Cardiac muscle cell (in vitro differentiated cells and primary cell): ENCODE measurements at regions not wholly inside any gene's neighbourhood (a gene's known extent, or its start where the extent isn't known, plus 50 kb on each side); places are given as distances from the start of the nearest gene placed in this dataset.

Source experiments
- DNase-seq, 2 donors: peaks; one replicate each; pipeline versions ENCODE4 v3.0.0 to v3.0.0-alpha.2; 2010 to 2017; ENCODE audit warnings: low read depth in 1 of 2, low spot score in 1 of 2
- H3K27ac ChIP-seq: fragments of 200-600 bp; sonication (generic); 2 replicates; pipeline ENCODE4 v1.5.1; 2016
- H3K27me3 ChIP-seq: fragments of 200-600 bp; sonication (generic); 2 replicates; pipeline ENCODE4 v1.6.0; 2016; ENCODE audit warnings: control low read depth
- H3K36me3 ChIP-seq: fragments of 200-600 bp; sonication (generic); 2 replicates; pipeline ENCODE4 v1.5.1; 2016; ENCODE audit warnings: control low read depth
- H3K4me1 ChIP-seq: fragments of 200-600 bp; sonication (generic); 2 replicates; pipeline ENCODE4 v1.8.1; 2017; ENCODE audit warnings: low read depth, mild to moderate bottlenecking, mixed run types
- H3K4me3 ChIP-seq: fragments of 200-600 bp; sonication (generic); 2 replicates; pipeline ENCODE4 v1.5.1; 2016; ENCODE audit warnings: mild to moderate bottlenecking
- H3K9me3 ChIP-seq: fragments of 200-600 bp; sonication (generic); 2 replicates; pipeline ENCODE4 v1.5.1; 2017; ENCODE audit warnings: low read depth, mild to moderate bottlenecking, control low read depth
- TF ChIP-seq, protein P1 (sequence below): IDR thresholded peaks from 2 replicates; pipeline ENCODE4 v1.5.1; 2012; ENCODE audit warnings: low read depth, mild to moderate bottlenecking, low read length

GRCh38 chr6:138576313-138576712 lies 77.0 kb upstream of the NHSL1 start:
- H3K27ac ChIP-seq, result no peak overlapping the region

GRCh38 chr6:138577151-138577915 lies 78.0 kb upstream of the NHSL1 start:
- Histone ChIP-seq H3K36me3 (no peaks in the 10 kb centered on the region), H3K4me3 (no peak overlapping the region)
- DNase-seq, result peak in 1 of 2 donors; percentile 64

More at GRCh38 chr6:138576313-138576712, 77.0 kb upstream of the NHSL1 start:
- H3K4me1 ChIP-seq, result peaks cover 26% of the 10 kb centered on the region
- no peaks in the 10 kb centered on the region for H3K36me3 ChIP-seq
- DNase-seq, result no peak
- no peaks in the 10 kb centered on the region for H3K9me3 ChIP-seq
- TF ChIP-seq, protein P1, sequence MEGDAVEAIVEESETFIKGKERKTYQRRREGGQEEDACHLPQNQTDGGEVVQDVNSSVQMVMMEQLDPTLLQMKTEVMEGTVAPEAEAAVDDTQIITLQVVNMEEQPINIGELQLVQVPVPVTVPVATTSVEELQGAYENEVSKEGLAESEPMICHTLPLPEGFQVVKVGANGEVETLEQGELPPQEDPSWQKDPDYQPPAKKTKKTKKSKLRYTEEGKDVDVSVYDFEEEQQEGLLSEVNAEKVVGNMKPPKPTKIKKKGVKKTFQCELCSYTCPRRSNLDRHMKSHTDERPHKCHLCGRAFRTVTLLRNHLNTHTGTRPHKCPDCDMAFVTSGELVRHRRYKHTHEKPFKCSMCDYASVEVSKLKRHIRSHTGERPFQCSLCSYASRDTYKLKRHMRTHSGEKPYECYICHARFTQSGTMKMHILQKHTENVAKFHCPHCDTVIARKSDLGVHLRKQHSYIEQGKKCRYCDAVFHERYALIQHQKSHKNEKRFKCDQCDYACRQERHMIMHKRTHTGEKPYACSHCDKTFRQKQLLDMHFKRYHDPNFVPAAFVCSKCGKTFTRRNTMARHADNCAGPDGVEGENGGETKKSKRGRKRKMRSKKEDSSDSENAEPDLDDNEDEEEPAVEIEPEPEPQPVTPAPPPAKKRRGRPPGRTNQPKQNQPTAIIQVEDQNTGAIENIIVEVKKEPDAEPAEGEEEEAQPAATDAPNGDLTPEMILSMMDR, result no peak
- H3K4me3 ChIP-seq, result no peak overlapping the region
- no peaks in the 10 kb centered on the region for H3K27me3 ChIP-seq

GRCh38 chr6:138580040-138580439 lies 80.7 kb upstream of the NHSL1 start:
- H3K9me3 ChIP-seq, result no peaks in the 10 kb centered on the region
- no peak overlapping the region for H3K4me3 ChIP-seq
- TF ChIP-seq, protein P1, result no peak
- no peaks in the 10 kb centered on the region for H3K27me3 ChIP-seq
- no peaks in the 10 kb centered on the region for H3K36me3 ChIP-seq
- H3K27ac ChIP-seq, result no peak overlapping the region
- peaks cover 19% of the 10 kb centered on the region for H3K4me1 ChIP-seq
- DNase-seq, result no peak

More at GRCh38 chr6:138577151-138577915, 78.0 kb upstream of the NHSL1 start:
- Histone ChIP-seq H3K4me1 (peaks cover 19% of the 10 kb centered on the region), H3K9me3 (no peaks in the 10 kb centered on the region), H3K27ac (no peak overlapping the region), H3K27me3 (no peaks in the 10 kb centered on the region)
- TF ChIP-seq, protein P1, result no peak

GRCh38 chr6:138580801-138581200 lies 81.5 kb upstream of the NHSL1 start:
- Histone ChIP-seq H3K4me1 (peaks cover 19% of the 10 kb centered on the region), H3K27me3 (no peaks in the 10 kb centered on the region), H3K27ac (no peak overlapping the region), H3K9me3 (no peaks in the 10 kb centered on the region), H3K36me3 (no peaks in the 10 kb centered on the region), H3K4me3 (no peak overlapping the region)
- DNase-seq, result no peak
- TF ChIP-seq, protein P1, result no peak

GRCh38 chr6:138582573-138582972 lies 83.3 kb upstream of the NHSL1 start:
- TF ChIP-seq, protein P1, result no peak
- no peak overlapping the region for H3K4me3 ChIP-seq
- H3K36me3 ChIP-seq, result no peaks in the 10 kb centered on the region
- DNase-seq, result no peak
- peaks cover 4% of the 10 kb centered on the region for H3K4me1 ChIP-seq
- H3K27ac ChIP-seq, result no peak overlapping the region
- H3K27me3 ChIP-seq, result no peaks in the 10 kb centered on the region
- H3K9me3 ChIP-seq, result no peaks in the 10 kb centered on the region
